Liver (tissue), 8 donors: ENCODE measurements at regions not wholly inside any gene's neighbourhood (a gene's known extent, or its start where the extent isn't known, plus 50 kb on each side); places are given as distances from the start of the nearest gene placed in this dataset.

Experiments used
- DNase-seq: peaks from one replicate; pipeline ENCODE4 v3.0.0-alpha.2; 2017; ENCODE audit warnings: low spot score
- H3K27ac ChIP-seq, 2 donors: one replicate each; pipeline ENCODE4 v1.7.0; 2013; ENCODE audit warnings: inconsistent platforms in 2 of 2, low read length in 2 of 2, control low read depth in 1 of 2, low read depth in 1 of 2, mild to moderate bottlenecking in 1 of 2
- H3K27me3 ChIP-seq, 4 donors: one replicate each; pipeline versions ENCODE4 v1.6.1 to v1.7.0; 2013; ENCODE audit warnings: low read length in 3 of 4, inconsistent platforms in 1 of 4, mild to moderate bottlenecking in 1 of 4, moderate library complexity in 1 of 4; ENCODE audit not compliant: control insufficient read depth in 4 of 4, insufficient read depth in 4 of 4
- H3K36me3 ChIP-seq, 4 donors: one replicate each; pipeline versions ENCODE4 v1.6.1 to v1.7.0; 2013; ENCODE audit warnings: low read length in 3 of 4, mild to moderate bottlenecking in 3 of 4, low read depth in 1 of 4, moderate library complexity in 1 of 4; ENCODE audit not compliant: control insufficient read depth in 4 of 4, insufficient read depth in 3 of 4
- H3K4me1 ChIP-seq, 4 donors: one replicate each; pipeline versions ENCODE4 v1.6.1 to v1.7.0; 2013; ENCODE audit warnings: low read length in 3 of 4, mild to moderate bottlenecking in 3 of 4, moderate library complexity in 1 of 4; ENCODE audit not compliant: control insufficient read depth in 4 of 4, insufficient read depth in 4 of 4
- H3K4me3 ChIP-seq, 3 donors: one replicate each; pipeline versions ENCODE4 v1.6.1 to v1.7.0; 2013; ENCODE audit warnings: low read length in 3 of 3, control low read depth in 1 of 3, low read depth in 1 of 3, mild to moderate bottlenecking in 1 of 3
- H3K9ac ChIP-seq, 2 donors: one replicate each; pipeline ENCODE4 v1.7.0; 2013; ENCODE audit warnings: low read length in 2 of 2, mild to moderate bottlenecking in 2 of 2, moderate library complexity in 2 of 2, control low read depth in 1 of 2, low read depth in 1 of 2
- H3K9me3 ChIP-seq, 4 donors: one replicate each; pipeline versions ENCODE4 v1.6.1 to v1.7.0; 2013; ENCODE audit warnings: low read length in 3 of 4; ENCODE audit not compliant: control insufficient read depth in 4 of 4
- CTCF ChIP-seq: fragments of 150-350 bp; IDR thresholded peaks from 2 replicates; pipeline ENCODE4 v1.5.1; 2017; ENCODE audit warnings: improper control_type of control experiment, low read depth, low read length; ENCODE audit not compliant: missing input control
- EGR1 ChIP-seq, 2 donors: IDR thresholded peaks; 2 replicates each; pipeline ENCODE4 v1.6.1; 2016 to 2018; ENCODE audit warnings: antibody characterized with exemption in 2 of 2, low read depth in 2 of 2
- FOXA1 ChIP-seq: IDR thresholded peaks from 2 replicates; pipeline ENCODE4 v1.6.1; 2016; ENCODE audit warnings: antibody characterized with exemption
- FOXA2 ChIP-seq: IDR thresholded peaks from 2 replicates; pipeline ENCODE4 v1.6.1; 2016; ENCODE audit warnings: antibody characterized with exemption
- GABPA ChIP-seq, 2 donors: IDR thresholded peaks in 1 of 2; conservative IDR thresholded peaks in 1 of 2; 2 replicates each; pipeline ENCODE4 v1.6.1; 2016; ENCODE audit warnings: antibody characterized with exemption in 2 of 2, mild to moderate bottlenecking in 1 of 2, moderate library complexity in 1 of 2
- HNF4A ChIP-seq, 2 donors: conservative IDR thresholded peaks; 2 replicates each; pipeline ENCODE4 v1.6.1; 2016; ENCODE audit warnings: antibody characterized with exemption in 2 of 2, mild to moderate bottlenecking in 2 of 2
- HNF4G ChIP-seq: IDR thresholded peaks from 2 replicates; pipeline ENCODE4 v1.6.1; 2016; ENCODE audit warnings: antibody characterized with exemption
- JUND ChIP-seq, 2 donors: IDR thresholded peaks; 2 replicates each; pipeline ENCODE4 v1.6.1; 2016; ENCODE audit warnings: antibody characterized with exemption in 2 of 2
- MAX ChIP-seq: IDR thresholded peaks from 2 replicates; pipeline ENCODE4 v1.6.1; 2016; ENCODE audit warnings: antibody characterized with exemption
- NR2F2 ChIP-seq: IDR thresholded peaks from 2 replicates; pipeline ENCODE4 v1.6.1; 2016; ENCODE audit warnings: antibody characterized with exemption
- RAD21 ChIP-seq, 2 donors: IDR thresholded peaks; 2 replicates each; pipeline ENCODE4 v1.6.1; 2016; ENCODE audit warnings: antibody characterized with exemption in 2 of 2, mild to moderate bottlenecking in 2 of 2
- RXRA ChIP-seq, 2 donors: IDR thresholded peaks; 2 replicates each; pipeline ENCODE4 v1.6.1; 2017 to 2018; ENCODE audit warnings: antibody characterized with exemption in 2 of 2, mild to moderate bottlenecking in 1 of 2
- SP1 ChIP-seq: IDR thresholded peaks from 2 replicates; pipeline ENCODE4 v1.6.1; 2018; ENCODE audit warnings: antibody characterized with exemption, mild to moderate bottlenecking
- TAF1 ChIP-seq: conservative IDR thresholded peaks from 2 replicates; pipeline ENCODE4 v1.6.1; 2016; ENCODE audit warnings: antibody characterized with exemption, mild to moderate bottlenecking
- YY1 ChIP-seq: IDR thresholded peaks from 2 replicates; pipeline ENCODE4 v1.6.1; 2016; ENCODE audit warnings: antibody characterized with exemption, mild to moderate bottlenecking
- ZBTB33 ChIP-seq: IDR thresholded peaks from 2 replicates; pipeline ENCODE4 v1.6.1; 2016; ENCODE audit warnings: antibody characterized with exemption
- WGBS: extraction: QIAGEN DNeasy Blood & Tissue Kit; methylation state at CpG from one replicate; pipeline ENCODE4 v1.1.7; 2013; 5-methylcytosine and 5-hydroxymethylcytosine counted together
- TF ChIP-seq, protein P1 (sequence below): IDR thresholded peaks from 2 replicates; pipeline ENCODE4 v1.6.1; 2016; ENCODE audit warnings: antibody characterized with exemption
- donor health status: healthy.
- donor health status: healthy.
- donor health status: healthy.
- donor health status: healthy.
- donor health status: healthy.

DNA sequence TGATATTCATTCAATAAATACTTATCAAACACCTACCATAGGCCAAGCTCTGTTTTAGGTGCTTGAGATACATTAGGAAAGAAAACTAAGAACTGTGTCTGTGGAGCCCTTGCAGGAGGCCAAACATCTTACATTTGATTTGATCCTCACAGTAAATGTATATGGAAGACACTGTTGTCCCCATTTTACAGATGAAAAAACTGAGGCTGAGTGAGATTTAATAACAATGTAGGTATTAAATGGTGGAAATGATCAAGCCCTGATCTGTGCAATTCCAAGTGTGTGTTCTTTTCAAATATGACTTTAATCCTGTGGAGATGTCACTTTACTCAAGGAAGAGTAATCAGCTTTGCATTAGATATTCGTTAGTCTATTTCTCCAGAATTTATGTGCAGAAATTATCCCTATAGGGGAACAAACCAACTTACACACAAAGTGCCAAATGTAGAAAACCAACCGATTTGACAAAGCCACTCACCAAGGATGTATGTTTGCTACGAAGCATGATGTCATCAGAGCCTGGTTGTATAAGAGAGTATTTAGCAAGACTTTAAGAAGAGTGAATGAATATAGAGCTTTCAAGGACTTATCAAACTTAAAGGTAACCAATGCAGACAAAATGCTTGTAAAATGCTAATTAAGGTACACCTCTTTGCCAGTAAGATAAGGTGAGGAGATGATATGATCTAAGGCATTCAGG lies 153.9 kb upstream of the NFIB start:
- TF ChIP-seq RXRA (IDR thresholded peaks at IDR 0.05) (no peak), MAX (no peak), TAF1 (no peak), SP1 (no peak), ZBTB33 (no peak), FOXA2 (no peak), CTCF (no peak), YY1 (no peak), GABPA (IDR thresholded peaks at IDR 0.05 in 1 of 2, conservative IDR thresholded peaks at IDR 0.05 in 1 of 2) (no peak), NR2F2 (no peak), HNF4G (no peak), RAD21 (IDR thresholded peaks at IDR 0.05) (no peak), HNF4A (conservative IDR thresholded peaks at IDR 0.05) (no peak), EGR1 (IDR thresholded peaks at IDR 0.05; ENCODE audit: low read depth in 2 of 2) (no peak), JUND (IDR thresholded peaks at IDR 0.05) (no peak), FOXA1 (no peak)
- Histone ChIP-seq H3K4me1 (no peaks in the 10 kb centered on the region), H3K27me3 (peaks cover 0 to 16% (median 3%) of the 10 kb centered on the region in 4 donors), H3K9ac (no peak overlapping the region), H3K9me3 (no peaks in the 10 kb centered on the region), H3K4me3 (no peak overlapping the region), H3K36me3 (no peaks in the 10 kb centered on the region), H3K27ac (no peak overlapping the region)
- 80% methylated on average over 3 of the region's 3 CpGs for WGBS
- no peak for DNase-seq

DNA sequence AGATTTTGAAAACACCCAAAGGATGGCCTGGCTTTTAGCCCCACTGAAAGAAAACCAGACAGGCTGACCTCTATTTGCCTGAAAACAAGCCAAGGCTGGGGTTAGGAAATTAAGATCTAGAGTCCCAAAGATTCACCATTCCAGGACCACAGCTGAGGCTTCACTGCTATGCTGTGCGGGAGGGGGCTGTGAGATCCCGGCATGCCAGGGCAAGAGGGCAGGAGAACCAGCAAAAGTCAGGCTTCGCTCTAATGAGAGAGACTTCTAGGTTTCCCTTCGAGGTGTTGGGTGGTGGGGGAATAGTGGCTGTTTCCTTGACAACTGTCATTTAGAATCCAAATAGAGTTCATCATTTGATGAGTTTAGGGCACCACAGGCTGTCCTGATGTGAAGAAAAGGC lies 152.9 kb upstream of the NFIB start:
- Histone ChIP-seq H3K4me3 (no peak overlapping the region), H3K27me3 (peaks cover 0 to 18% (median 3%) of the 10 kb centered on the region in 4 donors), H3K9ac (no peak overlapping the region), H3K9me3 (no peaks in the 10 kb centered on the region), H3K4me1 (no peaks in the 10 kb centered on the region), H3K27ac (no peak overlapping the region), H3K36me3 (no peaks in the 10 kb centered on the region)
- 74% methylated on average over 4 of the region's 4 CpGs for WGBS
- DNase-seq: no peak
- TF ChIP-seq EGR1 (IDR thresholded peaks at IDR 0.05; ENCODE audit: low read depth in 2 of 2) (no peak), FOXA1 (no peak), SP1 (no peak), ZBTB33 (no peak), JUND (IDR thresholded peaks at IDR 0.05) (no peak), RXRA (IDR thresholded peaks at IDR 0.05) (no peak), FOXA2 (no peak), TAF1 (no peak)
- TF ChIP-seq, protein P1, sequence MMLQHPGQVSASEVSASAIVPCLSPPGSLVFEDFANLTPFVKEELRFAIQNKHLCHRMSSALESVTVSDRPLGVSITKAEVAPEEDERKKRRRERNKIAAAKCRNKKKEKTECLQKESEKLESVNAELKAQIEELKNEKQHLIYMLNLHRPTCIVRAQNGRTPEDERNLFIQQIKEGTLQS: no peak
